Bronchial epithelial cell (primary cell): ENCODE measurements at regions not wholly inside any gene's neighbourhood (a gene's known extent, or its start where the extent isn't known, plus 50 kb on each side); places are given as distances from the start of the nearest gene placed in this dataset.

ENCODE experiments used
- DNase-seq: peaks from one replicate; pipeline ENCODE4 v3.0.0-alpha.2; 2010; ENCODE audit warnings: low read depth
- FAIRE-seq: peaks from 2 replicates; lab custom pipeline; 2011; peaks lifted over from hg19 to GRCh38; lab: Jason Lieb, UNC
- H3K27me3 ChIP-seq: 2 replicates; pipeline ENCODE4 v1.5.1; 2011; ENCODE audit warnings: low read length; ENCODE audit not compliant: control insufficient read depth, insufficient read depth
- H3K36me3 ChIP-seq: 2 replicates; pipeline ENCODE4 v1.5.1; 2011; ENCODE audit warnings: low read length; ENCODE audit not compliant: control insufficient read depth, insufficient read depth
- H3K4me3 ChIP-seq: 2 replicates; pipeline ENCODE4 v1.5.1; 2011; ENCODE audit warnings: mild to moderate bottlenecking, low read depth, low read length, control low read depth
- TF ChIP-seq, protein P1 (sequence below): IDR thresholded peaks from 2 replicates; pipeline ENCODE4 v1.5.1; 2011; ENCODE audit warnings: mild to moderate bottlenecking, moderate library complexity, low read length, control low read depth, inconsistent platforms; ENCODE audit not compliant: insufficient read depth, severe bottlenecking

DNA sequence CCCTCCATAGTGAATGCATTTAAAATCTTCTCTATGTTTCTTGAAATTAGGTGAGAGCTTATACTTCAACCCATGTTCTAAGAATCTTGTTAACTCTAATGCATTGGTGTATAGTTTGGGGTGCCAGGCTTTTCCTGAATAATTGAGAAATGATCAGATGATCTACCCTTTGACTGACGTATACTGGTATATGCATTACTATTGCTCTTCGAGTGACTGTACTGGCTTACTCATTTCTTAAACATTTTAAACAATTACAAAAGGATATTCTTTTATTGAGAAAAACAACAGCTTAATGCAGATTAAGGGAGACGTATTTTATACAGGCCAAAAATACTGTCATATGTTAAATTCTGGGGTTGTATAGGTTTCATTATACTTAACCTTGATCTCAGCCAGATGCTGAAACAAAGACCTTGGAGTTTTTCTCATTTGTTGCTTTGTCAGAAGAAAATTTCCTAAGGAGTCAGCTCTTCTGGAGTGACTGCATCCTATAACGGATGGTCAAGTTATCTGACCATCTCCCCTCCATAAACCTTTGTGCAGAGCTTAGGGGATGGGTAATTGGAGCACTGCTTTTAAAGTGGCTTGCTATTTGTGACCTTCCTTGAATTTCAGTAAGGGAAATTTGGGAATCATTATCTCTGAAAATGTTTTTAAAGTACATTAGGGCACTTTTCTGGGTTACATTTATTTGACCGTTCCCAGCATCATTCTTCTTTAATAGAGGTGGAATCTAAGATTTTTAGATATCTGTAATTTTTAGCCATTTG is 507.6 kb downstream of the PCNX1 start:
- Histone ChIP-seq H3K4me3 (no peak overlapping the region), H3K27me3 (no peaks in the 10 kb centered on the region), H3K36me3 (no peaks in the 10 kb centered on the region)
- peak; percentile 77 for DNase-seq
- no peak for FAIRE-seq
- TF ChIP-seq, protein P1, sequence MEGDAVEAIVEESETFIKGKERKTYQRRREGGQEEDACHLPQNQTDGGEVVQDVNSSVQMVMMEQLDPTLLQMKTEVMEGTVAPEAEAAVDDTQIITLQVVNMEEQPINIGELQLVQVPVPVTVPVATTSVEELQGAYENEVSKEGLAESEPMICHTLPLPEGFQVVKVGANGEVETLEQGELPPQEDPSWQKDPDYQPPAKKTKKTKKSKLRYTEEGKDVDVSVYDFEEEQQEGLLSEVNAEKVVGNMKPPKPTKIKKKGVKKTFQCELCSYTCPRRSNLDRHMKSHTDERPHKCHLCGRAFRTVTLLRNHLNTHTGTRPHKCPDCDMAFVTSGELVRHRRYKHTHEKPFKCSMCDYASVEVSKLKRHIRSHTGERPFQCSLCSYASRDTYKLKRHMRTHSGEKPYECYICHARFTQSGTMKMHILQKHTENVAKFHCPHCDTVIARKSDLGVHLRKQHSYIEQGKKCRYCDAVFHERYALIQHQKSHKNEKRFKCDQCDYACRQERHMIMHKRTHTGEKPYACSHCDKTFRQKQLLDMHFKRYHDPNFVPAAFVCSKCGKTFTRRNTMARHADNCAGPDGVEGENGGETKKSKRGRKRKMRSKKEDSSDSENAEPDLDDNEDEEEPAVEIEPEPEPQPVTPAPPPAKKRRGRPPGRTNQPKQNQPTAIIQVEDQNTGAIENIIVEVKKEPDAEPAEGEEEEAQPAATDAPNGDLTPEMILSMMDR = no peak

GRCh38 chr14:71415404-71415690 is 508.1 kb downstream of the PCNX1 start:
- TF ChIP-seq, protein P1 = no peak
- no peak for DNase-seq
- Histone ChIP-seq H3K4me3 (no peak overlapping the region), H3K36me3 (no peaks in the 10 kb centered on the region), H3K27me3 (no peaks in the 10 kb centered on the region)
- FAIRE-seq = no peak

GRCh38 chr14:71416392-71416791 is 509.1 kb downstream of the PCNX1 start:
- H3K27me3 ChIP-seq = no peaks in the 10 kb centered on the region
- no peak overlapping the region for H3K4me3 ChIP-seq
- no peaks in the 10 kb centered on the region for H3K36me3 ChIP-seq
- FAIRE-seq = no peak
- peak; percentile 95 for DNase-seq
- TF ChIP-seq, protein P1 = no peak

DNA sequence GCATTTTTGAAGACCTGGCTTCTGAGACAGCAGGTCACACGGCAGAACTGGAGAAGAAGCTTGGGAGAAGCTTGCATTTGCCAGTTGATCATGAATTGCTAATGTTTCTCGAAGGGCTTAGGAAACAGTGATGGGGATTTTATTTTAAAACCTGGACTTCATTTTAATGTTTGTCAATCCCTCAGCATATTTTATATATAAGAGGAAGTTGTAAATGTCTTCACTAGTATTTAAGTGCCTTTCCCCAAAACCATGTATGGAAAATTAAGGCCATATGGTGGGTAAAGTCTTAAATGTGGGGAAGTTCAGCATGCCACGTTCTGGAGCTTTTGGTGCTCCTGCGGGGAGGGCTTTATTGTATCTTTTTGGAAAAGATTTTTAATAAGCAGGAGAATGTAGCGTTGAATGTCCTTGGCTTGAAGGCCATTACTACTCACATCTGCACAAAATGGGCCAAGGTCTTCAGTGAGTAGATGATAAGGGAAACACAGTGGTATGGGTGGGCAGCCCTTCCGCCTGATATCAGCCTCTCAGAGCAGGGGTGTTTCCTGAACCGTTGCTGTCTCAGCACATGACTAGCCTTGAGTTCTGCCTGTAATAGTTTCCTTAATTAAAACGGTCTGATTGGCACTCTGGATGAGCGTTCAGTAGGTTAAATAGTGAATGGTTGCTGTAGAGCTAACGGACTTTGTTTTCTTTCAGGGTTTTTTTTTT is 511.4 kb downstream of the PCNX1 start:
- Histone ChIP-seq H3K36me3 (no peaks in the 10 kb centered on the region), H3K4me3 (no peak overlapping the region), H3K27me3 (no peaks in the 10 kb centered on the region)
- FAIRE-seq (no peak), DNase-seq (no peak)
- TF ChIP-seq, protein P1 = no peak

GRCh38 chr14:71423481-71423880 is 508.7 kb upstream of the RGS6 start:
- FAIRE-seq (no peak), DNase-seq (no peak)
- H3K4me3 ChIP-seq = no peak overlapping the region
- no peaks in the 10 kb centered on the region for H3K36me3 ChIP-seq
- TF ChIP-seq, protein P1 = no peak
- no peaks in the 10 kb centered on the region for H3K27me3 ChIP-seq
